AG04449 (cell line): ENCODE measurements at regions not wholly inside any gene's neighbourhood (a gene's known extent, or its start where the extent isn't known, plus 50 kb on each side); places are given as distances from the start of the nearest gene placed in this dataset.

Source experiments
- CTCF ChIA-PET: fragments of 350-600 bp; formaldehyde crosslinking; extraction: SDS; loops from one replicate; lab custom pipeline; 2021; ENCODE audit warnings: antibody characterized with exemption; lab: Yijun Ruan, JAX
- POLR2A ChIA-PET: fragments of 400-600, 350-600 bp; formaldehyde crosslinking; extraction: SDS; loops from one replicate; lab custom pipeline; 2020; ENCODE audit warnings: antibody characterized with exemption, inconsistent platforms; lab: Yijun Ruan, JAX
- DNase-seq: peaks from one replicate; pipeline ENCODE4 v3.0.0-alpha.2; 2010; ENCODE audit warnings: low read depth, low spot score
- H3K4me3 ChIP-seq: 2 replicates; pipeline ENCODE4 v1.5.1; 2011; ENCODE audit warnings: low read depth, mild to moderate bottlenecking, control low read depth, low read length
- TF ChIP-seq, protein P1 (sequence below): IDR thresholded peaks from one replicate; pipeline ENCODE4 v1.5.1; 2011; ENCODE audit warnings: mild to moderate bottlenecking, moderate library complexity, low read length, control low read depth, inconsistent platforms; ENCODE audit not compliant: insufficient read depth; ENCODE audit errors: missing control alignments

DNA sequence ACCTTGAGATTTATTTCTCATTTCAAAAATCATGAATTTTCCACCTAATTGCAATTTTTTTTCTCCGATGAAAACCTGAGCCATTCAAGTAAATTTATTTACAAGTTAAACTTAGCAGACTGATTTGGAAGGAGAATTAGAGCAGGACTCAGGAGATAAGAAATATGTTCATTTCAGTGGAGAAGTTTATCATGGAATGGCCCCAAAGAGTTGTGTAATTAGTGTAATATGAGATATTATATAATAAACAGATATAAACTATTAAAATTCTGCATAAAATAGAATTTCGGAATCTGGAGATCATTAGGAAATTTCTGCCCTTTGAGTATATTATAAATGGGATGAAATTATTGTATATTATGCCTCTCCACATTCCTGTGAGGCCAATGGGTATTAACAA is 596.8 kb downstream of the QKI start:
- ChIA-PET POLR2A (no interaction called here), CTCF (no interaction called here)
- TF ChIP-seq, protein P1, sequence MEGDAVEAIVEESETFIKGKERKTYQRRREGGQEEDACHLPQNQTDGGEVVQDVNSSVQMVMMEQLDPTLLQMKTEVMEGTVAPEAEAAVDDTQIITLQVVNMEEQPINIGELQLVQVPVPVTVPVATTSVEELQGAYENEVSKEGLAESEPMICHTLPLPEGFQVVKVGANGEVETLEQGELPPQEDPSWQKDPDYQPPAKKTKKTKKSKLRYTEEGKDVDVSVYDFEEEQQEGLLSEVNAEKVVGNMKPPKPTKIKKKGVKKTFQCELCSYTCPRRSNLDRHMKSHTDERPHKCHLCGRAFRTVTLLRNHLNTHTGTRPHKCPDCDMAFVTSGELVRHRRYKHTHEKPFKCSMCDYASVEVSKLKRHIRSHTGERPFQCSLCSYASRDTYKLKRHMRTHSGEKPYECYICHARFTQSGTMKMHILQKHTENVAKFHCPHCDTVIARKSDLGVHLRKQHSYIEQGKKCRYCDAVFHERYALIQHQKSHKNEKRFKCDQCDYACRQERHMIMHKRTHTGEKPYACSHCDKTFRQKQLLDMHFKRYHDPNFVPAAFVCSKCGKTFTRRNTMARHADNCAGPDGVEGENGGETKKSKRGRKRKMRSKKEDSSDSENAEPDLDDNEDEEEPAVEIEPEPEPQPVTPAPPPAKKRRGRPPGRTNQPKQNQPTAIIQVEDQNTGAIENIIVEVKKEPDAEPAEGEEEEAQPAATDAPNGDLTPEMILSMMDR, result no peak
- DNase-seq, result no peak
- H3K4me3 ChIP-seq, result no peak overlapping the region

DNA sequence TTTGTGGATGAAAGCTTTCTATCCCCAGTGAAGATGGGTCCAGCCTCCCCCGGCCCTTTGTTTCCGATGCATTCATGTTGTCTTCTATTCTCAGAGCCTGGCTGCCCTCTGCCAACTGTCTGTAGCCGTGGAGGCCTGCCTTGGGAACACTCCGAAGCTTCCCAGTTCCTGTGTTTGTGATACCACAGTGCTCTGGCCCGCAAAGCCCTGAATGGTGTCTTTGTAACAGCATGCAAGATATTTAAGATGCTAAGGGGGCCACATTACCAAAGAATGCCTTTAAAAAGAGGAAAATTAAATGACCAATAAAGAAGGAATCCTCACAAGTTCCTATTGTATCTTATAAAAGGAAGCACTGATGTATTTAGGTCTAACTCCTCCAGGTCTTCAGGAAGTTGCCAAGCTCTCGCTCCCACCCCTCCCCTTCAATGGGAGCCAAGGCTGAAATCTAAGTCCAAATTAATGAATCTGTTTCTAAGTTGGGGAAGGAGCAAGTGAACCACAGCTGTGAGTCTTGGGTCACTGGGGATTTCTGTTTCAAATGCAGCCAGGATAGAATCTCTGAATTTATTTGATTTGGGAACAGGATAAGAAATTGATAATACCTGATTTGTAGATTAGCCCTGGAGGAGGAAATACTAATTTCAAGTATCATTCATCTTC is 596.1 kb downstream of the QKI start:
- ChIA-PET CTCF (no interaction called here), POLR2A (no interaction called here)
- TF ChIP-seq, protein P1, result no peak
- no peak for DNase-seq
- H3K4me3 ChIP-seq, result no peak overlapping the region

GRCh38 chr6:164008902-164009301 is 594.4 kb downstream of the QKI start:
- TF ChIP-seq, protein P1, result no peak

GRCh38 chr6:164007881-164008280 is 593.4 kb downstream of the QKI start:
- ChIA-PET POLR2A (no interaction called here), CTCF (no interaction called here)
- TF ChIP-seq, protein P1, result no peak
- no peak for DNase-seq
- no peak overlapping the region for H3K4me3 ChIP-seq

More at GRCh38 chr6:164008902-164009301, 594.4 kb downstream of the QKI start:
- ChIA-PET POLR2A (no interaction called here), CTCF (no interaction called here)
- H3K4me3 ChIP-seq, result no peak overlapping the region
- no peak for DNase-seq

DNA sequence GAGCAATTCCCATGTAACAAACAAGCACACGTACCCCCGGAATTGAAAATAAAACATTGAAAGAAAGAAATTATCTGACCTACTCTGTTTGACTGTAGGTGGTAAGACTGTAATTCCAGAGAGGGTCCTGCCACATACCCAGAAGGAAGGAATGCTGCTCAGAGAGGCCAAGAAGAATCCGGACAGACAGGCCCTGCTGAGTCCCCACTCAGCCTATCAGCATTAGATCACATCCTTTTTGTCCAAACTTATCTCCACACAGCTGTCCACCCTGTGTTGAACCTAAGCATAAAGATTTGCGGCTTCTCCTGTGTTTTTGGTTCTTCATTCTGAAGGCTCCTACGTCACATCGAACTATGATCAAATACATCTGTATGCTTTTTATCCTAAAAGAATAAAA is 591.9 kb downstream of the QKI start:
- POLR2A ChIA-PET, result no interaction called here
- no peak overlapping the region for H3K4me3 ChIP-seq
- CTCF ChIA-PET, result no interaction called here
- DNase-seq, result no peak
- TF ChIP-seq, protein P1, result no peak

- no peak for DNase-seq
- POLR2A ChIA-PET, result no interaction called here
- TF ChIP-seq, protein P1, result no peak
- H3K4me3 ChIP-seq, result no peak overlapping the region
- CTCF ChIA-PET, result no interaction called here
Measured at GRCh38 chr6:164005004-164005711, 590.6 kb downstream of the QKI start.
